OCI-LY7 (cell line): ENCODE measurements at regions not wholly inside any gene's neighbourhood (a gene's known extent, or its start where the extent isn't known, plus 50 kb on each side); places are given as distances from the start of the nearest gene placed in this dataset.

Experiments used
- CTCF ChIP-seq: fragments of 200-600 bp; sonication (generic); conservative IDR thresholded peaks from 2 replicates; pipeline ENCODE4 v1.5.1; 2014; ENCODE audit warnings: mild to moderate bottlenecking, antibody characterized with exemption, low read length, moderate library complexity, mixed read lengths
- EZH2phosphoT487 ChIP-seq: fragments of 200-600 bp; sonication (generic); IDR thresholded peaks from 2 replicates; pipeline ENCODE4 v1.6.1; 2018; ENCODE audit warnings: low read depth, borderline replicate concordance, mild to moderate bottlenecking, mixed run types, antibody characterized with exemption, low read length, moderate library complexity, mixed read lengths

GRCh38 chr9:2269778-2270177 is 254.6 kb downstream of the SMARCA2 start:
- no peak for TF ChIP-seq CTCF
- TF ChIP-seq EZH2phosphoT487, result no peak
